Activated naive CD8-positive, alpha-beta T cell treated with anti-CD3 and anti-CD28 coated beads, Interleukin-2, amount 50 U/mL, for 24 hours (primary cell): ENCODE measurements at regions not wholly inside any gene's neighbourhood (a gene's known extent, or its start where the extent isn't known, plus 50 kb on each side); places are given as distances from the start of the nearest gene placed in this dataset.

Source experiments
- ATAC-seq: fragments of 150-1000 bp; cut with Tn5 transposase; one replicate; pipeline ENCODE4 v1.10.0; 2021
- DNase-seq: peaks from one replicate; pipeline ENCODE4 v3.0.0; 2021
- H3K27ac Mint-ChIP-seq: one replicate; pipeline ENCODE4 v1.8.0; 2021; ENCODE audit warnings: mild to moderate bottlenecking, mixed read lengths
- H3K27me3 Mint-ChIP-seq: one replicate; pipeline ENCODE4 v1.8.0; 2021; ENCODE audit warnings: mixed read lengths
- H3K36me3 Mint-ChIP-seq: one replicate; pipeline ENCODE4 v1.8.0; 2021; ENCODE audit warnings: low read depth, mixed read lengths
- H3K4me1 Mint-ChIP-seq: one replicate; pipeline ENCODE4 v1.8.0; 2021; ENCODE audit warnings: mixed read lengths
- H3K4me3 Mint-ChIP-seq: one replicate; pipeline ENCODE4 v1.8.0; 2021; ENCODE audit warnings: mild to moderate bottlenecking, moderate library complexity, mixed read lengths
- H3K9me3 Mint-ChIP-seq: one replicate; pipeline ENCODE4 v1.8.0; 2021; ENCODE audit warnings: mixed read lengths

DNA sequence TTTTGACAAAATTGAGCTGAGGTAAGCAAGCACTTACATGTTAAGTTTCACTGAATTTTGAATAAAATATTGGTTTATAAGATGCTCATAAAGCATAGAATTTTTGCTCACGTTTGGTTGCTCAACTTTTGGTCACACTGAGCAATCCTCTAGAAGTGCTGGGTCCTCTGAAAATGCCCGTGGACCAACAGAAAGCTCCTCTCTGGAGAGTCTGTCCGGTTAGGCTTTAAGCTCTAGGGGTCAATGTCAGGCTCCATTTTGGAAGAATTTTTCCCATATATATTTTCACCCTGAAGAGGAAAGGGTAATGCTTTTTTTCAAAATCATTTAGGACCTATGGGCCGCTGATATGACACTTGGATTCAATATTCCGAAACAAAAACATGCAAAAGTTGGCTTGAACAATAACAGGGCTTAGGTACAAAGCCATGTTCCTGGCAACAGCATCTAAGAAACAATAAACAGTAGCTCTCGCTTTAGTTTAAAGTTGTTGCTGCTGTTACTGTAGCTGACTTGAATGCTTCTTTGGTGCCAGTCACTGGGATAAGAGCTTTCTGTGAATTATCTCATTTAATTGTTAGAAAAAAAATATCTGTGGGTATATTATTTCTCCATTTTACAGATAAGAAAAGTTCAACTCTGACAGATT is 131.7 kb upstream of the ESRRG start:
- ATAC-seq (no peak), DNase-seq (no peak)
- H3K27ac Mint-ChIP-seq = no peak overlapping the region
- no peaks in the 10 kb centered on the region for H3K36me3 Mint-ChIP-seq
- H3K4me1 Mint-ChIP-seq = no peaks in the 10 kb centered on the region
- H3K4me3 Mint-ChIP-seq = no peak overlapping the region
- peaks cover 9% of the 10 kb centered on the region for H3K9me3 Mint-ChIP-seq
- no peaks in the 10 kb centered on the region for H3K27me3 Mint-ChIP-seq

DNA sequence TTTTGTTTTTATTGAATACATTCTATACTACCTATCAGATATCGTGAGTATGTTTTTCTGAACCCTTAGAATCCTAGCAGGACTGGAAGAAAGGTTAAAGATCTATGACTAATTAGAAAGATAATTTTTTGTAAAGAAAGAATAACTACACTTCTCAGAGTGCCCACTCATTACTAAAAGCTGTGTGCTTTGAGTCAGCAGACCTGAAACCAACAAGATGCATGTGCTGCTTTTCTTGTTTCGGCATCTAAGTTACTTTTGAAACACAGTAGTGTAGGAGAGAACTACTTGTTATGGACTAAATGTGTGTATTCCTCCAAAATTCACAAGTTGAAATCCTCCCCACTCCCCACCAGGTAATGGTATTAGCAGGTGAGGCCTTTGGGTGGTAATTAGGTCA is 127.8 kb upstream of the ESRRG start:
- DNase-seq (no peak), ATAC-seq (no peak)
- Mint-ChIP-seq H3K4me3 (no peak overlapping the region), H3K4me1 (no peaks in the 10 kb centered on the region), H3K27me3 (no peaks in the 10 kb centered on the region), H3K36me3 (no peaks in the 10 kb centered on the region), H3K9me3 (peaks cover 9% of the 10 kb centered on the region), H3K27ac (no peak overlapping the region)

DNA sequence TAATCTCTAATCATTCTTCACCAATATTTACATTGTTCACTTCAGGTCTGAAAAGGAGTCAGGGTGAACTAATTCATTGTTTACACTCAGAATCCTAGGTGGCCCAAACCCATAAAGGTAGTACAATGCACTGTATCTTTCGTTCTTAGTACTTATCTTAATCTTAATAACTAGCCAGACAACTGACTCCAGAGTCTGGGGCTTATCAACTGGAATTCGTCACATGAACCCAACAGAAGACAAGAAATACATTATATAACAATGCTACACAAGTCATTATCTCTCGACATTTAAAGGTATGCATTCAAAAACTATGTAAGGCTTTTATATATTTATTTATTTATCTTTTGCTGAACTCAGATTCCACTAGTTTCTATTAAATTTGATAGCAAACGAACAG is 125.9 kb upstream of the ESRRG start:
- Mint-ChIP-seq H3K36me3 (no peaks in the 10 kb centered on the region), H3K27me3 (no peaks in the 10 kb centered on the region), H3K27ac (no peak overlapping the region), H3K4me3 (no peak overlapping the region), H3K9me3 (peaks cover 4% of the 10 kb centered on the region), H3K4me1 (no peaks in the 10 kb centered on the region)
- DNase-seq (no peak), ATAC-seq (no peak)

DNA sequence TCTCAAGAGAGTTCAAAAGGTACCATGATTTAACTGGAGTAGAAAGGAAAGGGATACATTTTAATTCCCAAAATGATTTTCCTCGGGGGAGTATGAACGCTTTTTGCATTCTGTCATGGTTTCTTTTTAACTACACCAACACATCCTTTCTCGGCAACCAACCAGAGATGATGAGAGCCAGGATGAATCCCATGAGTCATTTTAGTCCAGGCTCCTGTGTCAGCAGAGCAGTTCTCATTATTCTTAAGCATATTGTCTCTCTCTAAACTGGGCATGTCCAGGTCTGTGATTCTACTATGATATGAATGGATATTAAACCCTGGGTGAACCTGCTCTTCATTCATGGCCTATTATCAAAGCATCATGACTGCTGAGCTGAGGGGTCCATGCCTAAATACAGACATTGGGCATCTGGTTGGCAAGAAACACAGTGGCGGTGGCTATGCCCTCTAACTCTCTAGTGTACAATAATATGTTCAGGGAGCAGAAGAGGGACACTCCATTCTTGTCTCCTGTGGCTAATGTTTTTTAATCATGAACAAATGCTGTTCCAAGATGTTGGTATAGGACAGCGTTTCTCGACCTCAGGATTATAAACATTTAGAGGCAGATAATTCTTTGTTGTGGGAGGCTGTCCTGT is 124.3 kb upstream of the ESRRG start:
- H3K27ac Mint-ChIP-seq = no peak overlapping the region
- H3K9me3 Mint-ChIP-seq = peaks cover 4% of the 10 kb centered on the region
- no peaks in the 10 kb centered on the region for H3K27me3 Mint-ChIP-seq
- H3K4me3 Mint-ChIP-seq = no peak overlapping the region
- ATAC-seq = no peak
- no peaks in the 10 kb centered on the region for H3K4me1 Mint-ChIP-seq
- H3K36me3 Mint-ChIP-seq = no peaks in the 10 kb centered on the region
- no peak for DNase-seq

DNA sequence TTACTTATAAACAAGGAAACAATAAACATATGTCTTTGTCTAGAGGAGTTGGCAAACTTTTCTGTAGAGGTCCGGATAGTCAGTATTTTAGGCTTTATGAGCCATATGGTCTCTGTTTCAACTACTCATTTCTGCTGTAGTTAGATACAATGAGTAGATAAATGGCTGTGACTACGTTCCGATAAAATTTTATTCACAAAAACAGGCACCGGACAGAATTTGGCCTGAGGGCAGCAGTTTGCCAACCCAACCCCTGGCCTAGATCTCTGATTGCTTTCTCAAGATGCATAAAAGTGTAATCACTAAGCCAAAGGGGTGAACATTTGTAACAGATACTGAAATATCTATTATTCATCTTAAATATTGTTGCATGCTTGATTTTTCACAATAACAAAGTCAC is 123.1 kb upstream of the ESRRG start:
- peaks cover 4% of the 10 kb centered on the region for H3K9me3 Mint-ChIP-seq
- ATAC-seq (no peak), DNase-seq (no peak)
- no peaks in the 10 kb centered on the region for H3K36me3 Mint-ChIP-seq
- H3K4me1 Mint-ChIP-seq = no peaks in the 10 kb centered on the region
- H3K27ac Mint-ChIP-seq = no peak overlapping the region
- no peaks in the 10 kb centered on the region for H3K27me3 Mint-ChIP-seq
- H3K4me3 Mint-ChIP-seq = no peak overlapping the region

DNA sequence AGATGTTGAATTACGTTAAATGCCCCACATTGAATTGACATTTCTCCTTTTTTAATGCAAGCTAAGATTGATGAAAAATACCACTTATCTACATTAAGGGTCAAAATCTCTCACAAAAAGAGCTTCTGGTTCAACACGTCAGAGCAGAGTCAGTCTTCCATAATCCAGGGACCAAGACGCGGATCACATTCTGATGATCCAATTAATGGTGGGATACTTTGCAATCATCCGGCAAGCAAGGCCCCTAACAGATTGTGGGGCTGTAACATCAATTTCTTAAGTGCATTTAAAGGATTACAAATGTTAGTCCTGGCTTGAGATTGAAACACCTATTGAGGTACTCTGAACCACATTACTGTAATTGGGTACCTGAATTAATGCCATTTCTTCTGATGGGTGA is 120.2 kb upstream of the ESRRG start:
- Mint-ChIP-seq H3K9me3 (peaks cover 9% of the 10 kb centered on the region), H3K4me3 (no peak overlapping the region), H3K27me3 (no peaks in the 10 kb centered on the region), H3K4me1 (no peaks in the 10 kb centered on the region), H3K36me3 (no peaks in the 10 kb centered on the region), H3K27ac (no peak overlapping the region)
- ATAC-seq (no peak), DNase-seq (no peak)

DNA sequence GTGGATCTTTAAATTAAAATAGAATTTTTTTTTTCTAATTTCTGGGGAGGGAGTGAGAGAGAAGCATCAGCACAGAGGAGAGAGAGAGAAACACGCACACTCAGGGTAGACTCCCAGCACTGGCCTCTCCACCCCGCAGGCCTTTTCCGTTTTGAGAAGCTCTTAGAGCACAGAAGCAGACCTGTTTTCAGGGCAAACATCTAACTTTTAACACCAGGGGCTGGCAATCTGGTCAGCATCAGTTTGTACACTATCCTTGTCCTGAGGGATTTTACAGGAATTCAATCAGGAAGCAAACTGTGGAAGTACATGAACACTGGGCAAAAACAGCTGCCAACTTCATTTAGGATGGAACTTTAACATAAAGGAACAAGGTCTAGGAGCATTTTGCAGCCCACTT is 117.9 kb upstream of the ESRRG start:
- no peak overlapping the region for H3K27ac Mint-ChIP-seq
- no peaks in the 10 kb centered on the region for H3K27me3 Mint-ChIP-seq
- H3K4me3 Mint-ChIP-seq = no peak overlapping the region
- DNase-seq (no peak), ATAC-seq (no peak)
- H3K4me1 Mint-ChIP-seq = no peaks in the 10 kb centered on the region
- peaks cover 12% of the 10 kb centered on the region for H3K9me3 Mint-ChIP-seq
- H3K36me3 Mint-ChIP-seq = no peaks in the 10 kb centered on the region

DNA sequence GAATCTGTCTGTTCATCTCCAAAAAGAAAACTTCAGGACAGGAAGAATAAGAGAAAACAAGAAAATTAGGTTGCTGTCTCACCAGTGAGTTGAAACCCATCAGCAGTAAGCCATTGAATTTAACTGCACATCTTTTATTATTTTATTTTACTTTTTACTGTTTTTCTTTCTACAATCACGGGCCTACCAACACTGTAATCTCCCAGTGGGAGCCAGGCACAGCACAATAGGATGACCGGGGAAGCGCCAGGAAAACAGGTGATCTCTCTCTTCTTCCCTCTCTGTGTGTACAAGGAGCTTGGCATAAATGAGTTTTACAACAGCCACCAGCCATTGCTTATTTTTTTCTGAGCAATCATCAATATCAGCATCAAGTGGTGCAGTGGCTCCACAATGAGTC is 113.1 kb upstream of the ESRRG start:
- DNase-seq (no peak), ATAC-seq (no peak)
- no peaks in the 10 kb centered on the region for H3K4me1 Mint-ChIP-seq
- no peak overlapping the region for H3K4me3 Mint-ChIP-seq
- H3K27ac Mint-ChIP-seq = no peak overlapping the region
- H3K27me3 Mint-ChIP-seq = no peaks in the 10 kb centered on the region
- H3K36me3 Mint-ChIP-seq = no peaks in the 10 kb centered on the region
- peaks cover 13% of the 10 kb centered on the region for H3K9me3 Mint-ChIP-seq

DNA sequence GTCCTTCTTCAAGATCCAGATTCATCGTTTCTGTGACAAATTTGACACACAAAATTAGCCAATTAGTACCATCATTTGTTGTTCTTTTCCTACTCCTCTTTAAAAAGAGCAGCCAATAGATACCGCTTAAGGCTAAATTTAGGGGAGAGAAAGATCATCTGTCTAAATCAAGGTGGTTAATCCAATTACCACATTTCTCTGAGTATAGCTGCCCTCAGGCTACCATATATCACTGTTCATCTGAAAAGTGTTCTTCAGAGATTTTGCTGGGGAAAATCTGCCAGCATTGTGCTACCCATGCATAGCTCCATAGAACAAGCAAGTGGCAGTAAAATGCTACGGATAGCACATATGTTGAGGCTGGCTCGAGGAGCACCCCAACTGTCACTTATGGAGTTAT is 110.3 kb upstream of the ESRRG start:
- no peaks in the 10 kb centered on the region for H3K36me3 Mint-ChIP-seq
- no peak overlapping the region for H3K27ac Mint-ChIP-seq
- ATAC-seq (no peak), DNase-seq (no peak)
- H3K4me1 Mint-ChIP-seq = no peaks in the 10 kb centered on the region
- no peaks in the 10 kb centered on the region for H3K27me3 Mint-ChIP-seq
- no peak overlapping the region for H3K4me3 Mint-ChIP-seq
- peaks cover 8% of the 10 kb centered on the region for H3K9me3 Mint-ChIP-seq

DNA sequence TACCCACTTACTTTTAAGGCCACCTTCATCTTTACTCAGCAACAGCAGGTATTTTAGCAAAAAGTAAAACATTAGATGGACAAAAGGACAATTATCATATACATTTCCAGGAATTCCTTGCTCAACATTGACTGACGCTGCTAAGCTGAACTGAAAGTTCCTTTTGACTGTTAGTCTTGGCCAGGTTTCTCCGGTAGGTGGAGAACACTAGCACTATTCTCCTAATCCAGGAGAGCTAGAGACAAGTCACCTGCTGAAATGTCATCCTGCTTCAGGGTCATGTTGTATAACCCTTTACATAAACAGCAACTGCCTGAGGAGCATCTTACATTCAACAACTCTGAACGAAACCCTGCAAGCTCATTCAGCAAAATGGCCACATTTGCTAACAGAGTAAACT is 109.0 kb upstream of the ESRRG start:
- H3K4me3 Mint-ChIP-seq = no peak overlapping the region
- no peaks in the 10 kb centered on the region for H3K36me3 Mint-ChIP-seq
- DNase-seq = no peak
- H3K27me3 Mint-ChIP-seq = no peaks in the 10 kb centered on the region
- no peaks in the 10 kb centered on the region for H3K4me1 Mint-ChIP-seq
- peaks cover 8% of the 10 kb centered on the region for H3K9me3 Mint-ChIP-seq
- H3K27ac Mint-ChIP-seq = no peak overlapping the region
- ATAC-seq = no peak

DNA sequence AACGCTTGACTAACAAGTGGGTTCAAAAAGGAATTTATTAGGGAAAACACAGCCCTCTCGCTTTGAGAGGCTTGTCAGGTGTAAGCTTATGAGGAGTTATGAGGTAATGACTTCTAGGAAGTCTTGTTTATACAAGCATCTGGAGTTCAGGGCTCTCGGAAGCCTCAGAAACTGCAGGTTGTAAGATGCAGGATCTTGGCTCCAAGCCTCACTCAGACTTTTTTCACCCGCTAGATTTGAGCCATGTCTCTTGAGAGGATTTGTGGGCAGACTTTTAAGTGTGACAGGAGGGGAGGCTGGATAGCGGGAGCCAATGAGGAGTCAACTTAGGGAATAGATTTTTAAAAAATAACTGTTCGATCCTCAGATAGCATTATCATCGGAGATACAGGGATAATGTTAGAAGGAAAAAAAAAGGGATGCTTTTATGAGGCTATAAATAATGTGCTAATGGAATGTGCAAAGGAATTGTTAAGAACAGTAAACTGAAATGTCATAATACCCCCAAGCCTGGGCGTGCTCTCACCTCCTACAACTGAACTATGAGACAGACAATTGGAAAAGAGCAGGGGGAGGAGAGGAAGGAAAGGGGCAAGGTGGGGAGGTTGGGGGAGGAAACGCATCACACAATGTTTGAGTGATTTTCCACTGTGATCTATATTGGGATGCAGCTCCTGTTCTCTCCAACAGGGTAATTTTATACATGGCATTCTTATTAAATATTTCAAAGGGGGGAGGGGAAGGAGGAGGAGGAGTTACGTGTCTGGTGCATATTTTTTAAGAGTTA is 107.4 kb upstream of the ESRRG start:
- Mint-ChIP-seq H3K36me3 (no peaks in the 10 kb centered on the region), H3K27ac (no peak overlapping the region), H3K4me1 (no peaks in the 10 kb centered on the region), H3K27me3 (no peaks in the 10 kb centered on the region), H3K9me3 (peaks cover 4% of the 10 kb centered on the region), H3K4me3 (no peak overlapping the region)
- ATAC-seq = no peak
- DNase-seq = no peak

DNA sequence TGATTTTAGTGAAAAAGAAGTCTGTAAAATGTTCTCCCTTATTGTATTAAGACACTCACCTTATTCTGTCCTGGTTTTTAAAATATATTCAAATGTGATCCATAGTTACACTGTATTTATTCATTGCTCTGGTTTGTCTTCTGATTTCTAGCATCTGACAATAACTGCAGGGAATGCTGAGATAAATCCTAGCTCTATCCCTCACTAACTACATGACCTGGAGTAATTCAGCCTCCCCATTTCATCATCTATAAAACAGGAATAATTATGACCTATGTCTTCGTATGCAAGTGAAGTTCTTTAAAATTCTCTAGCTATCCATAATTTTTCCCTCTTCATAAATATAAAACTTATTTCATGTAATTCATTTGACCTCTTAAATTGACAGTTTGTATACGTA is 104.0 kb upstream of the ESRRG start:
- DNase-seq (no peak), ATAC-seq (no peak)
- Mint-ChIP-seq H3K4me1 (no peaks in the 10 kb centered on the region), H3K36me3 (no peaks in the 10 kb centered on the region), H3K27me3 (no peaks in the 10 kb centered on the region), H3K27ac (no peak overlapping the region), H3K9me3 (peaks cover 4% of the 10 kb centered on the region), H3K4me3 (no peak overlapping the region)

DNA sequence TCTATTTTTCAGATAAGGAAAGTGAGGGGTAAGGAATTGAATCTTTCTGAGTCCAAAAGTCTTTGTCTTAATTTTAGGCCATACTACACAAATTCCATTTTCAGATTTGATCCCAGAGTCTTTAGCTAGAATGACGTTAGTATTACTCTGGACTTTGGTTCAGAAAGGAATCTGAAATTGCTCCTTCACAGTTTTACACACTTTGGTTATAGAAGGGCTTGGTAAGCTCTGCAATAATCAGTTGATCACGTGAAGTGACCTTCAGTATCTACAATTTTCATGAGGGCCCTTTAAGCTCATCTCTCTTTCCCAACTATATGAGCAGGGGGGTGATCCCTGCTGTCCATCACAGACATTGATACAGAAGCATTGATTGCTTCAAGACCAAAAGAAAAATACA is 103.4 kb upstream of the ESRRG start:
- no peaks in the 10 kb centered on the region for H3K36me3 Mint-ChIP-seq
- H3K27me3 Mint-ChIP-seq = no peaks in the 10 kb centered on the region
- no peaks in the 10 kb centered on the region for H3K4me1 Mint-ChIP-seq
- ATAC-seq (no peak), DNase-seq (no peak)
- no peak overlapping the region for H3K27ac Mint-ChIP-seq
- H3K4me3 Mint-ChIP-seq = no peak overlapping the region
- peaks cover 4% of the 10 kb centered on the region for H3K9me3 Mint-ChIP-seq

DNA sequence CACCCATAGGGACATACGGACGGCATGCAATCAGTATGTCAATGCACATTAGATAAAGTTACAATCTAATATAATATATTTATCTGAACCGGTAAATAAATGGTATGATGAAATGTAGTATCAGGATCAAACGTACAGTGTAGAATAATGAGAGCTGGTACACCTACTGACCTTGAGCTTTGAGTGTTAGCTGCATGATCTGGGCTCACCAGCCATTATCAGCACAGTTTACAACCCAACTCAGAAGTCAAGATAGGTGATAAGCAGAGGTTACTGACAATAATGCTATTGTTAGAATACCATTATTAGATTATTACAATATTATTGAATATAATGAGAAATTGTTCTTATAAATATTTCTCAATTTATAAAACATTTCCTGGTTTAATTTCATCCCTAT is 103.0 kb upstream of the ESRRG start:
- ATAC-seq (no peak), DNase-seq (no peak)
- Mint-ChIP-seq H3K4me3 (no peak overlapping the region), H3K9me3 (peaks cover 4% of the 10 kb centered on the region), H3K4me1 (no peaks in the 10 kb centered on the region), H3K27me3 (no peaks in the 10 kb centered on the region), H3K36me3 (no peaks in the 10 kb centered on the region), H3K27ac (no peak overlapping the region)

DNA sequence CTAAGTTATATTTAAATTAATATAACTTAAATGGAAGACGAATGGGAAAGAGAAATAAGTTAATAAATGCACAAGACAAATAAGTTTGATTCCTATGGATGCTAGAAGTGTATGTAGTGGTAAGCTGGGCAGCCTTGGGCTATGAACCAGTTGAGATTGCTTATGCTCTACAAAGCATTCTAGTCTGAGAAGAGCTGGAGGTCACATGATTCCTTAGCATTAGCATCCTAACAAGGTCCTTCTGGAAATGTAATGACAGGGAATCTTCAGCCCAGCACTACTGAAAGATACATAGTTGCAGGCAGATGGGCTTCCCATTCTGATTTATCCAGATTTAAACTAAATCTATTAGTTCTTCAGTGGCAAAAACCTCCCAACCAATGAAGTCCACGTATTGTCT is 102.3 kb upstream of the ESRRG start:
- Mint-ChIP-seq H3K36me3 (no peaks in the 10 kb centered on the region), H3K4me1 (no peaks in the 10 kb centered on the region), H3K27ac (no peak overlapping the region), H3K27me3 (no peaks in the 10 kb centered on the region), H3K9me3 (peaks cover 4% of the 10 kb centered on the region), H3K4me3 (no peak overlapping the region)
- ATAC-seq = no peak
- no peak for DNase-seq
